H1 (cell line): ENCODE measurements at regions not wholly inside any gene's neighbourhood (a gene's known extent, or its start where the extent isn't known, plus 50 kb on each side); places are given as distances from the start of the nearest gene placed in this dataset.

Source experiments
- CTCF ChIA-PET: fragments of 300-600 bp; sonication (Branson Sonifier 250); formaldehyde crosslinking; loops from one replicate; lab custom pipeline; 2021; ENCODE audit not compliant: partially characterized antibody; lab: Charles Lee
- POLR2A ChIA-PET: fragments of 300-600 bp; sonication (Branson Sonifier 250); formaldehyde crosslinking; loops from one replicate; lab custom pipeline; 2021; ENCODE audit warnings: inconsistent platforms; ENCODE audit not compliant: partially characterized antibody; lab: Charles Lee
- DNase-seq, 2 experiments: peaks; one replicate each; pipeline versions ENCODE4 v3.0.0 to v3.0.0-alpha.2; 2010 to 2022; ENCODE audit warnings: low spot score in 2 of 2, low read depth in 1 of 2, mixed read lengths in 1 of 2
- FAIRE-seq: peaks from 2 replicates; lab custom pipeline; 2011; peaks lifted over from hg19 to GRCh38; lab: Jason Lieb, UNC
- H2AFZ ChIP-seq: 2 replicates; pipeline ENCODE4 v1.8.1; 2012; ENCODE audit warnings: low read length, inconsistent platforms
- H2AK5ac ChIP-seq: 2 replicates; pipeline ENCODE4 v1.6.1; 2013; ENCODE audit warnings: low read depth, low read length
- H2BK120ac ChIP-seq: replicated peaks from 2 replicates; pipeline ENCODE3; 2013; ENCODE audit warnings: low read depth, low read length, inconsistent platforms
- H2BK12ac ChIP-seq: 2 replicates; pipeline ENCODE4 v1.6.1; 2013; ENCODE audit warnings: low read depth, low read length
- H2BK15ac ChIP-seq: 2 replicates; pipeline ENCODE4 v1.6.1; 2013; ENCODE audit warnings: low read length
- H2BK20ac ChIP-seq: 2 replicates; pipeline ENCODE4 v1.6.1; 2013; ENCODE audit warnings: low read length
- H2BK5ac ChIP-seq: 2 replicates; pipeline ENCODE4 v1.6.1; 2013; ENCODE audit warnings: low read depth, low read length
- H3K14ac ChIP-seq: 2 replicates; pipeline ENCODE4 v1.6.1; 2013; ENCODE audit warnings: inconsistent platforms; ENCODE audit not compliant: insufficient read length
- H3K18ac ChIP-seq: 2 replicates; pipeline ENCODE4 v1.6.1; 2013; ENCODE audit warnings: low read length; ENCODE audit errors: extremely low read depth
- H3K23ac ChIP-seq: 2 replicates; pipeline ENCODE4 v1.6.1; 2013; ENCODE audit warnings: inconsistent platforms; ENCODE audit not compliant: insufficient read length
- H3K23me2 ChIP-seq: 2 replicates; pipeline ENCODE4 v1.6.1; 2013; ENCODE audit warnings: low read depth, low read length
- H3K27ac ChIP-seq: 2 replicates; pipeline ENCODE4 v1.6.1; 2011; ENCODE audit warnings: low read depth, low read length, inconsistent platforms
- H3K27me3 ChIP-seq, 4 experiments: replicated peaks in 1 of 4; 1 replicate in 1 of 4; 2 replicates in 3 of 4; pipeline versions ENCODE4 v1.6.1 to v1.8.1; 2011 to 2013; ENCODE audit warnings: low read length in 3 of 4, mild to moderate bottlenecking in 3 of 4, inconsistent platforms in 2 of 4, mixed read lengths in 2 of 4, moderate library complexity in 1 of 4; ENCODE audit not compliant: control insufficient read depth in 3 of 4, insufficient read depth in 3 of 4; ENCODE audit errors: extremely low read depth in 1 of 4
- H3K36me3 ChIP-seq, 4 experiments: 2 replicates each; pipeline versions ENCODE4 v1.6.1 to v1.8.1; 2011 to 2013; ENCODE audit warnings: mild to moderate bottlenecking in 4 of 4, low read length in 3 of 4, moderate library complexity in 2 of 4, control low read depth in 1 of 4, inconsistent platforms in 1 of 4; ENCODE audit not compliant: insufficient read depth in 4 of 4, control insufficient read depth in 2 of 4
- H3K4ac ChIP-seq: replicated peaks from 2 replicates; pipeline ENCODE3; 2013; ENCODE audit warnings: low read length, low read depth, mixed read lengths, inconsistent platforms; ENCODE audit not compliant: insufficient read length
- H3K4me1 ChIP-seq, 4 experiments: replicated peaks in 1 of 4; 1 replicate in 1 of 4; 2 replicates in 3 of 4; pipeline versions ENCODE4 v1.6.1 to v1.8.1; 2011 to 2013; ENCODE audit warnings: low read length in 3 of 4, inconsistent platforms in 2 of 4, mixed read lengths in 1 of 4; ENCODE audit not compliant: insufficient read depth in 4 of 4, control insufficient read depth in 3 of 4
- H3K4me2 ChIP-seq, 2 experiments: 2 replicates each; pipeline versions ENCODE4 v1.6.1 to v1.8.1; 2011 to 2013; ENCODE audit warnings: low read depth in 2 of 2, low read length in 2 of 2, control low read depth in 1 of 2, inconsistent platforms in 1 of 2, mild to moderate bottlenecking in 1 of 2; ENCODE audit not compliant: insufficient read depth in 1 of 2
- H3K4me3 ChIP-seq, 4 experiments: fragments of 200-600, 300-600 bp in 1 of 4; sonication (generic), shearing (Covaris generic), sonication (Bioruptor Twin) in 1 of 4; 2 replicates each; pipeline versions ENCODE4 v1.5.1 to v1.8.1; 2011 to 2016; ENCODE audit warnings: low read length in 4 of 4, low read depth in 3 of 4, control low read depth in 2 of 4, inconsistent platforms in 2 of 4, mild to moderate bottlenecking in 2 of 4, mixed read lengths in 1 of 4, moderate library complexity in 1 of 4; ENCODE audit not compliant: insufficient read depth in 2 of 4; ENCODE audit errors: extremely low read depth in 1 of 4
- H3K56ac ChIP-seq: replicated peaks from 2 replicates; pipeline ENCODE3; 2013; ENCODE audit warnings: low read depth, mild to moderate bottlenecking, mixed read lengths, low read length, inconsistent platforms; ENCODE audit not compliant: insufficient read length
- H3K79me1 ChIP-seq: 2 replicates; pipeline ENCODE4 v1.6.1; 2013; ENCODE audit warnings: low read depth, low read length, control low read depth
- H3K79me2 ChIP-seq, 2 experiments: 2 replicates each; pipeline versions ENCODE4 v1.6.1 to v1.8.1; 2012 to 2013; ENCODE audit warnings: low read length in 2 of 2, mild to moderate bottlenecking in 2 of 2, inconsistent platforms in 1 of 2; ENCODE audit not compliant: insufficient read depth in 2 of 2, control insufficient read depth in 1 of 2
- H3K9ac ChIP-seq, 4 experiments: replicated peaks in 1 of 4; 1 replicate in 1 of 4; 2 replicates in 3 of 4; pipeline versions ENCODE4 v1.6.1 to v1.8.1; 2011 to 2013; ENCODE audit warnings: low read depth in 3 of 4, low read length in 3 of 4, control low read depth in 2 of 4, mild to moderate bottlenecking in 2 of 4, moderate library complexity in 2 of 4, inconsistent platforms in 1 of 4; ENCODE audit errors: extremely low read depth in 1 of 4
- H3K9me3 ChIP-seq, 2 experiments: 2 replicates each; pipeline versions ENCODE4 v1.6.1 to v1.8.1; 2012 to 2013; ENCODE audit warnings: mild to moderate bottlenecking in 2 of 2, moderate library complexity in 2 of 2, control low read depth in 1 of 2, inconsistent platforms in 1 of 2, low read depth in 1 of 2, low read length in 1 of 2, mixed read lengths in 1 of 2; ENCODE audit not compliant: insufficient read depth in 2 of 2
- H4K20me1 ChIP-seq, 2 experiments: replicated peaks in 1 of 2; 2 replicates each; pipeline versions ENCODE3 to v1.8.1; 2011 to 2013; ENCODE audit warnings: inconsistent platforms in 2 of 2, low read length in 2 of 2, mild to moderate bottlenecking in 1 of 2; ENCODE audit not compliant: insufficient read depth in 2 of 2, control insufficient read depth in 1 of 2
- H4K5ac ChIP-seq: 2 replicates; pipeline ENCODE4 v1.6.1; 2013; ENCODE audit warnings: low read length, low read depth, mixed read lengths, inconsistent platforms; ENCODE audit not compliant: insufficient read length
- H4K8ac ChIP-seq: 2 replicates; pipeline ENCODE4 v1.8.0; 2013; ENCODE audit warnings: mild to moderate bottlenecking, moderate library complexity, low read length, inconsistent platforms; ENCODE audit not compliant: insufficient read depth; ENCODE audit errors: extremely low read depth
- H4K91ac ChIP-seq: replicated peaks from 2 replicates; pipeline ENCODE3; 2013; ENCODE audit warnings: low read length, mixed read lengths, inconsistent platforms; ENCODE audit not compliant: insufficient read length
- TEAD4 ChIP-seq: IDR thresholded peaks from 2 replicates; pipeline ENCODE4 v1.6.1; 2012; ENCODE audit warnings: low read depth, low read length, inconsistent platforms, mixed read lengths
- TF ChIP-seq, protein P1 (sequence below): fragments of 300-600 bp; sonication (generic); IDR thresholded peaks from 2 replicates; pipeline ENCODE4 v1.7.1; 2012; ENCODE audit warnings: low read length, moderate library complexity, mild to moderate bottlenecking, inconsistent platforms; ENCODE audit not compliant: insufficient replicate concordance

DNA sequence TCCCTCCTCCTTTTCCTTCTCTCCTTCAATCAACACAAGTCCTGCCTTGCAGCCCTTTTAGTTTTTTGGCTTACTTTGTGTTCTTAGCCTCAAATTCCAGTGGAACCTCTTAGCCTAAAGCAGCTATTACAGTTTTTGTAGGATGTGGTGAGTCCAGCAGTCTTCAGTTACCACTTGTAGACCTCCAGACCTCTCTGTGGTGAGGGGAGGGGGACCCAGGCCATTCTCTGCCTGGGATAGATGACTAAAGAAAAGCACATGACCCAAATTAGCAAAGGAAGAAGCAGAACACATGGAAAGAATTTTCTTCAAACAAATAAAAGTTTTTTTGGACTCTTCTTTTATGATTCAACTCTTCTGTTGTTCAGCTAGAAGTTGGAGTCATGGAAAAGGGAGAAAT lies 246.5 kb downstream of the HAO1 start:
- Histone ChIP-seq H4K8ac (no peak overlapping the region), H3K23me2 (no peaks in the 10 kb centered on the region), H4K5ac (no peak overlapping the region), H3K9ac (no peak overlapping the region), H3K56ac (no peak overlapping the region), H3K4me3 (no peak overlapping the region), H2AFZ (no peak overlapping the region), H2BK15ac (no peak overlapping the region), H2BK120ac (no peak overlapping the region), H4K91ac (no peak overlapping the region), H3K27ac (no peak overlapping the region), H2AK5ac (no peak overlapping the region), H3K4ac (no peak overlapping the region), H3K23ac (no peak overlapping the region), H2BK5ac (no peak overlapping the region), H3K18ac (no peak overlapping the region), H3K4me2 (no peak overlapping the region), H3K14ac (no peak overlapping the region), H3K36me3 (no peaks in the 10 kb centered on the region), H4K20me1 (no peaks in the 10 kb centered on the region), H2BK12ac (no peak overlapping the region), H3K79me1 (no peaks in the 10 kb centered on the region), H3K27me3 (no peaks in the 10 kb centered on the region), H2BK20ac (no peak overlapping the region), H3K9me3 (no peaks in the 10 kb centered on the region), H3K4me1 (no peaks in the 10 kb centered on the region), H3K79me2 (no peaks in the 10 kb centered on the region)
- FAIRE-seq = no peak
- POLR2A ChIA-PET = no interaction called here
- no peak for DNase-seq
- CTCF ChIA-PET = interaction anchor here (1.0 kb wide), 1 partner anchor 273 kb away, joined by 3 read pairs; no protein-coding TSS in a partner anchor
- no peak for TF ChIP-seq TEAD4
- TF ChIP-seq, protein P1, sequence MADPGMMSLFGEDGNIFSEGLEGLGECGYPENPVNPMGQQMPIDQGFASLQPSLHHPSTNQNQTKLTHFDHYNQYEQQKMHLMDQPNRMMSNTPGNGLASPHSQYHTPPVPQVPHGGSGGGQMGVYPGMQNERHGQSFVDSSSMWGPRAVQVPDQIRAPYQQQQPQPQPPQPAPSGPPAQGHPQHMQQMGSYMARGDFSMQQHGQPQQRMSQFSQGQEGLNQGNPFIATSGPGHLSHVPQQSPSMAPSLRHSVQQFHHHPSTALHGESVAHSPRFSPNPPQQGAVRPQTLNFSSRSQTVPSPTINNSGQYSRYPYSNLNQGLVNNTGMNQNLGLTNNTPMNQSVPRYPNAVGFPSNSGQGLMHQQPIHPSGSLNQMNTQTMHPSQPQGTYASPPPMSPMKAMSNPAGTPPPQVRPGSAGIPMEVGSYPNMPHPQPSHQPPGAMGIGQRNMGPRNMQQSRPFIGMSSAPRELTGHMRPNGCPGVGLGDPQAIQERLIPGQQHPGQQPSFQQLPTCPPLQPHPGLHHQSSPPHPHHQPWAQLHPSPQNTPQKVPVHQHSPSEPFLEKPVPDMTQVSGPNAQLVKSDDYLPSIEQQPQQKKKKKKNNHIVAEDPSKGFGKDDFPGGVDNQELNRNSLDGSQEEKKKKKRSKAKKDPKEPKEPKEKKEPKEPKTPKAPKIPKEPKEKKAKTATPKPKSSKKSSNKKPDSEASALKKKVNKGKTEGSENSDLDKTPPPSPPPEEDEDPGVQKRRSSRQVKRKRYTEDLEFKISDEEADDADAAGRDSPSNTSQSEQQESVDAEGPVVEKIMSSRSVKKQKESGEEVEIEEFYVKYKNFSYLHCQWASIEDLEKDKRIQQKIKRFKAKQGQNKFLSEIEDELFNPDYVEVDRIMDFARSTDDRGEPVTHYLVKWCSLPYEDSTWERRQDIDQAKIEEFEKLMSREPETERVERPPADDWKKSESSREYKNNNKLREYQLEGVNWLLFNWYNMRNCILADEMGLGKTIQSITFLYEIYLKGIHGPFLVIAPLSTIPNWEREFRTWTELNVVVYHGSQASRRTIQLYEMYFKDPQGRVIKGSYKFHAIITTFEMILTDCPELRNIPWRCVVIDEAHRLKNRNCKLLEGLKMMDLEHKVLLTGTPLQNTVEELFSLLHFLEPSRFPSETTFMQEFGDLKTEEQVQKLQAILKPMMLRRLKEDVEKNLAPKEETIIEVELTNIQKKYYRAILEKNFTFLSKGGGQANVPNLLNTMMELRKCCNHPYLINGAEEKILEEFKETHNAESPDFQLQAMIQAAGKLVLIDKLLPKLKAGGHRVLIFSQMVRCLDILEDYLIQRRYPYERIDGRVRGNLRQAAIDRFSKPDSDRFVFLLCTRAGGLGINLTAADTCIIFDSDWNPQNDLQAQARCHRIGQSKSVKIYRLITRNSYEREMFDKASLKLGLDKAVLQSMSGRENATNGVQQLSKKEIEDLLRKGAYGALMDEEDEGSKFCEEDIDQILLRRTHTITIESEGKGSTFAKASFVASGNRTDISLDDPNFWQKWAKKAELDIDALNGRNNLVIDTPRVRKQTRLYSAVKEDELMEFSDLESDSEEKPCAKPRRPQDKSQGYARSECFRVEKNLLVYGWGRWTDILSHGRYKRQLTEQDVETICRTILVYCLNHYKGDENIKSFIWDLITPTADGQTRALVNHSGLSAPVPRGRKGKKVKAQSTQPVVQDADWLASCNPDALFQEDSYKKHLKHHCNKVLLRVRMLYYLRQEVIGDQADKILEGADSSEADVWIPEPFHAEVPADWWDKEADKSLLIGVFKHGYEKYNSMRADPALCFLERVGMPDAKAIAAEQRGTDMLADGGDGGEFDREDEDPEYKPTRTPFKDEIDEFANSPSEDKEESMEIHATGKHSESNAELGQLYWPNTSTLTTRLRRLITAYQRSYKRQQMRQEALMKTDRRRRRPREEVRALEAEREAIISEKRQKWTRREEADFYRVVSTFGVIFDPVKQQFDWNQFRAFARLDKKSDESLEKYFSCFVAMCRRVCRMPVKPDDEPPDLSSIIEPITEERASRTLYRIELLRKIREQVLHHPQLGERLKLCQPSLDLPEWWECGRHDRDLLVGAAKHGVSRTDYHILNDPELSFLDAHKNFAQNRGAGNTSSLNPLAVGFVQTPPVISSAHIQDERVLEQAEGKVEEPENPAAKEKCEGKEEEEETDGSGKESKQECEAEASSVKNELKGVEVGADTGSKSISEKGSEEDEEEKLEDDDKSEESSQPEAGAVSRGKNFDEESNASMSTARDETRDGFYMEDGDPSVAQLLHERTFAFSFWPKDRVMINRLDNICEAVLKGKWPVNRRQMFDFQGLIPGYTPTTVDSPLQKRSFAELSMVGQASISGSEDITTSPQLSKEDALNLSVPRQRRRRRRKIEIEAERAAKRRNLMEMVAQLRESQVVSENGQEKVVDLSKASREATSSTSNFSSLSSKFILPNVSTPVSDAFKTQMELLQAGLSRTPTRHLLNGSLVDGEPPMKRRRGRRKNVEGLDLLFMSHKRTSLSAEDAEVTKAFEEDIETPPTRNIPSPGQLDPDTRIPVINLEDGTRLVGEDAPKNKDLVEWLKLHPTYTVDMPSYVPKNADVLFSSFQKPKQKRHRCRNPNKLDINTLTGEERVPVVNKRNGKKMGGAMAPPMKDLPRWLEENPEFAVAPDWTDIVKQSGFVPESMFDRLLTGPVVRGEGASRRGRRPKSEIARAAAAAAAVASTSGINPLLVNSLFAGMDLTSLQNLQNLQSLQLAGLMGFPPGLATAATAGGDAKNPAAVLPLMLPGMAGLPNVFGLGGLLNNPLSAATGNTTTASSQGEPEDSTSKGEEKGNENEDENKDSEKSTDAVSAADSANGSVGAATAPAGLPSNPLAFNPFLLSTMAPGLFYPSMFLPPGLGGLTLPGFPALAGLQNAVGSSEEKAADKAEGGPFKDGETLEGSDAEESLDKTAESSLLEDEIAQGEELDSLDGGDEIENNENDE = no peak
